Hematopoietic multipotent progenitor cell treated with erythropoietin and hydrocortisone succinate and interleukin-3 and kit ligand, for 6 days (in vitro differentiated cells): ENCODE measurements at regions not wholly inside any gene's neighbourhood (a gene's known extent, or its start where the extent isn't known, plus 50 kb on each side); places are given as distances from the start of the nearest gene placed in this dataset.

ENCODE experiments used
- DNase-seq: peaks from one replicate; pipeline ENCODE4 v3.0.0-alpha.2; 2015

DNA sequence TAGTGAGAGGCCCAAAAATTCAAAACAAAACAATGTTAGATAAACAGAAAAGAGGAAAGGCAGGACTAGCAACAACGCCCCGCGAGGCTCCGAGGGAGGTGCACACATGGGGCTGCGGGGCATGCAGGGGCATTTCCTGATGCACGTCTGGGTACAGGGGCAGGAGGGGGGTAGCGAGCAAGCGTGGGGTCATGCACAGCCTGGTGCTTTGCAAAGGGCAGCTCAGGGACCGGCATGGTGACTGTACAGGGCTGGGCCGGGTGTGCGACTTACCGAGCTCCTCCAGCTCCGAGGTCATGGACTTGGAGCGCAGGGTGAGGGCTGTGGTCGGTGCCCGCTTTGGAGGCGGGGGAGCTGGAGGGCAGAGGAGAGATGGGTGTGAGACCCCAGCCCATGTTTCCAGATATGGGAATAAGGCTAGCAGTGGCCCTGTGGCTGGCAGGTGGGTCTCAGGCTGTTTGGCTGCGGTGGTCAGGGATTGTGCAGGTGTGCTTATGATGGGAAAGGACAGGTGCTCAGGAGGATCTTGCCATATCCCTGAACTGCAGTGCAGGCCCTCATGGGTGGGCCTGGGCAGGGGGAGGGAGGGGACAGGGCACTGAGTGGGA lies 103.7 kb downstream of the CTTN start:
- no peak for DNase-seq

DNA sequence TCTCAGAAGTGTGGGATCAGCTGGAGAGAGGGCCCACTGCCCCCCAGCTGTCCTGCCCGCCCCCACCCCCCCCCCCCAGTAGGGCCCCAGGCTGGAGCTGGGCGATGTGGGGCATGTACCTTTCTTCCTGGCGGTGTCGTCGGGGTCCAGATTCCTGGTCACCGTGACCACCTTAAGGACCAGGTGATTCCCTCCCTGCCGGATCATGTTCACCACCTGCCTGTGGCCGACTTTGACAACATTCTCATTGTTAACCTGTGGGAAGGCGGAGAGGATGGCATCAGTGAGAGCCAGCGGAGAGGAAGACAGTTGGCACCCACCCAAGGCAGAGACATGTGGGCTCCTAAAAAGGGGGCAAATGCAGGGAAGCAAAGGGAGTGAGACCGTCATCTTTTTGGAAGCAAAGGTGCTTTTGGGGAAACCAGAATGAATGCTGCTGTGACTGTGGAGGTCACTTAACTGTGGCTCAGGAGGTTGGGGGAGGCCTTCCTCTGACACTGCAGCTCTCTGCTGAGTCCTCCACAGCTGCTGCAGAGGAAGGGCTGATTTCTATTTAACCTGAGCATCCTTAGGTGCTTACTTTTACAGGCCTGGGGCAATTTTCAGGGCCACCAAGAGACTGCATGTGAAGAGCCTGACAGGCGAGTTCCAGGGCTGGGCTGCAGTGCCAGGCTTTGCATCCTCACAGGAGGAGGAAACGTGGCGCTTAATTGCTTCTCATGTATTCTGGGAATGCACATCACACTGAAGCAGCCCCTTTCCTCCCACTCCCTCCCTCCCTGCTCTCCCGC lies 104.5 kb downstream of the CTTN start:
- DNase-seq: no peak

- DNase-seq: no peak
Observed at GRCh38 chr11:70503468-70504221, 105.3 kb downstream of the CTTN start.

DNA sequence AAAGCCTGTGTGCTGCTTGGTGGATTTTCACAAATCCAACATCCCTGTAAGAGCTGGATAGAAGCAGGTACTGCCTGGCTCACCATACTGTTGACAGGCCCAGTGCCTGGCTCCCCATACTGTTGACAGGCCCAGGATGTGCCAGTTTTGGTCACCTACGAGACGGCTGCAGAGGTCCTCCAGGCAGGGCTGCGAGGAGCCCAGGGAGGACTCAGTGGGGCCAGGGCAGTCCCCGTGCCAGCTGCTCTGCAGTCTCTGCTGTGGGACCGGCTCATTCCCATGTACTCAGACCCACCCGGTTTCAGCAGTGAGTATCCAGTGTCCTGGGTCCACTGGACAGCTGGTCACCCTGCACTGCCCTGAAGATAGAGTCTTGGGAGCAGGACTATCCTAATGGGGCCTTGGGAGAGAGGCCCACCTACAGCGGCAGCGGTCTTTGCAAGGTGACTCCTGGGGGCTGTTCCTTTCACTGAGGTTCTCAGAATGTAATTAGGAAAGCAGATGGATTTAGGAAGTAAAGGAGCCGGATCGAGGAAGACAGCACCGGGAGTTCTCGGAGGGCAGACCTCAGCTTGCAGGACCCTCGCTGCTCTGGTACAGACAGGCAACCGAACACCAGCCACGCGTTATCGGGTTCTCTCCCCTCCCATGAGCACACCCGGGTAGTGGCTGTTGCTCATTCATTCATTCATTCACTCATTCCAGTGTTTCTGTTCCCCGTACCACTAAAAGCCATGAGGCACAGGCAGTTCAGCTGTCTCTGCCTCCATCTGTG lies 106.1 kb downstream of the CTTN start:
- DNase-seq: no peak

GRCh38 chr11:70505331-70505731 lies 107.0 kb downstream of the CTTN start:
- no peak for DNase-seq

- DNase-seq: no peak
Observed at GRCh38 chr11:70505761-70506657, 107.7 kb downstream of the CTTN start.

DNA sequence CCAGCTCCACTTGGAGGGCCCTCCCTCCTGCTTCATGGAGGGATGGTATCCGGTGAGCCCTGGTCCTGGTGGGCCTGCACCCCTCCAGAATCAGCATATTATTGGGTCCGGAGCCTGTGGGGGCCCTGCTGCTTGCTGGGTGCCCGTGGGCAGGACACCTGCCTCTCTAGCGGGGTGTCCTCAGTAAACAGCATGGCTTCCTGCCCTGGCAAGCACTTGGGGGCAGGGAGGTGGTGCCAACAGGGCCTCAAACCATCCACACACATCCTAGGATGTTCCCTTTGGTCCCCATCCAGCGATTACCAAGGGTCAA lies 108.3 kb downstream of the CTTN start:
- no peak for DNase-seq

- DNase-seq: no peak
Observed at GRCh38 chr11:70506986-70507385, 108.7 kb downstream of the CTTN start.

- DNase-seq: no peak
Observed at GRCh38 chr11:70507466-70508230, 109.3 kb downstream of the CTTN start.

GRCh38 chr11:70508231-70508480 lies 109.8 kb downstream of the CTTN start:
- no peak for DNase-seq

- DNase-seq: no peak
Observed at GRCh38 chr11:70509476-70509875, 111.1 kb downstream of the CTTN start.

DNA sequence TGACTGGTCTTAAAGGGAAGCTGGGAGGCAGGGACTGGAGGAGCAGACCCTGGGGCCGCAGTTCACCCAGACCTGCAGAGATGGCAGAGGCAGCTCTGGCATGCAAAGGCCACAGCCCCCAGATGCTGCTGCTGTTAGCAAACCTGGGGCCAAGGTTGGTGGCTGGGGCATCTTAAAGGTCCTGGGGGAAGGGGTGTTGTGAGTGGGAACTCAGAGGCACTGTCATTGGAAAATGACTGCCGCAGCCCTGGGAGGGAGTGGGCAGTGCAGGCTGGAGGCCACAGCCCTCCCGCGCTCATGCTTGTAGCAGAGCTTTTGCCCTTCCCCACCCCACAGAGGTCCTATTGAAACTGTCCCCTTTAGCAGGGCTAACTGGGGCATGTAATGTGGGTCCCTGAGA lies 111.8 kb downstream of the CTTN start:
- no peak for DNase-seq

GRCh38 chr11:70510571-70510970 lies 112.2 kb downstream of the CTTN start:
- no peak for DNase-seq

DNA sequence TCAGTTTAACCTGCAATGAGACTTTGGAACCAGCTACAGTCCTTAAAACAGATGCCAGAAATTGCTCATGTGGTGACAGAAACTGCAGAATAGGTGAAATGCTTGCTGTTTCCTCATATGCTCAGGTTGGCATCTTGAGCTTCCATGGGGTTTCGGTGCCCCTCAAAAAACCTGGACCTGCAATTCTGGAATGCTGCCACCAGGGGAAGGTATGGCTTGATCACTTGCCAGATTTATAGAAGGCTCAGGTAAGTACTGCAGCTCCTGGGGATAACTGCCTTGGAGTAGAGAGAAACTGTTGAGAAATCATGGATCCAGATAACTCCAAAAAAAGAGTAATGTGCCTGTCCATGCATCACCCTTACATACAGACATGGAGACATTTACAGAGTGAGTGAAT lies 113.0 kb downstream of the CTTN start:
- DNase-seq: no peak

- DNase-seq: no peak
Observed at GRCh38 chr11:70512716-70513115, 114.4 kb downstream of the CTTN start.

GRCh38 chr11:70517203-70517602 lies 118.9 kb downstream of the CTTN start:
- DNase-seq: no peak

DNA sequence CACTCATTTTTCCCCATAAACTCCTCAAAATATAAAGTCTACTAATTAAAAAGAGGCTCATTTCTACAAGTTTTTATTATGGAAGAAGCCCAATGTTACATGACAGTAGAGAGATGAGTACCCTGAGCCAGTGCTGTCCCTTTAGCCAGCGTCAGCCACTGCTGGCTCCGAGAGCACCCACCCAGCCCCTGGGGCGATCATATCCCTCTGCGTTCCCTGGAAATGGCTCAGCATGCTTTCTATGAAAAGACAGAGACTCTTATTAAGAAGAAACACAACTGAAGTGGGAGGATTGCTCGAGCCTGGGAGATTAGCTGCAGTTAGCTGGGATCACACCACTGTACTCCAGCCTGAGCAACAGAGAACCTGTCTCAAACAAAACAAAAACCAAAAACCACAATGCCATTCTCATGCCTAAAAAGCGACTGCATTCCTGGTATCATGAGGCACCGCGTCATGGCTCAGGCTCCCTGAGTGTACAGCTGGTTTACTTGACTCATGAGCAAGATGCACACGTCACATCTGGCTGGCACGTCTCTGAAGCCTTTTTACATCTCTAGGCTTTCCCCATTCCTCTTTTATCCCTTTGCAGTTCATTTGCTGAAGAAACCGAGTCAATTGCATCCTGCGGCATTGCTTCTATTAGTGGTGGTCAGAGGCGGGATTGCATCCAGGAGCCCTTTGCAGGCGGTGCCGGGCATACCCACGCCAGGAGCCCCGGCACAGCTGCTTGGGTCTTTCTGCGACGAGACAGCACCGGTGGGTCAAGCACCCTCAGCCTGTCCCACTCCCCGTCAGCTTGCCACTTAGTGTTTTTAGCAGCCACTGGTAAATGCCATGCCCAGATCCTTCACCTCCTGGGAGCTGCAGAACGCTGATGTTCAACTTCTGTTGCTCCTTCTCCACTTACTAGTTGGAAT lies 119.9 kb downstream of the CTTN start:
- DNase-seq: no peak

DNA sequence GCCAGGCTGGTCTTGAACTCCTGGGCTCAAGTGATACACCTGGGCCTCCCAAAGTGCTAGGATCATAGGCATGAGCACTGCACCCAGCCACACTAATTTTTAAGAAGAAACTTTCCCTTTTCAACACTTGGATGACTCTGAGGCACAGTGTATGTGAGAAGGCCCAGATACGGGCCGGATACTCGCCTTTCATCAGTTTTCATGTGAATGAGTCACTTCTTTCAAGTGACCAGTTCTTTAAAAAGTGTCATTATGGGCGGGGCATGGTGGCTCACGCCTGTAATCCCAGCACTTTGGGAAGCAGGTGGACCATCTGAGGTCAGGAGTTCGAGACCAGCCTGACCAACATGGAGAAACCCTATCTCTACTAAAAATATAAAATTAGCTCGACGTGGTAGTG lies 120.8 kb downstream of the CTTN start:
- no peak for DNase-seq

DNA sequence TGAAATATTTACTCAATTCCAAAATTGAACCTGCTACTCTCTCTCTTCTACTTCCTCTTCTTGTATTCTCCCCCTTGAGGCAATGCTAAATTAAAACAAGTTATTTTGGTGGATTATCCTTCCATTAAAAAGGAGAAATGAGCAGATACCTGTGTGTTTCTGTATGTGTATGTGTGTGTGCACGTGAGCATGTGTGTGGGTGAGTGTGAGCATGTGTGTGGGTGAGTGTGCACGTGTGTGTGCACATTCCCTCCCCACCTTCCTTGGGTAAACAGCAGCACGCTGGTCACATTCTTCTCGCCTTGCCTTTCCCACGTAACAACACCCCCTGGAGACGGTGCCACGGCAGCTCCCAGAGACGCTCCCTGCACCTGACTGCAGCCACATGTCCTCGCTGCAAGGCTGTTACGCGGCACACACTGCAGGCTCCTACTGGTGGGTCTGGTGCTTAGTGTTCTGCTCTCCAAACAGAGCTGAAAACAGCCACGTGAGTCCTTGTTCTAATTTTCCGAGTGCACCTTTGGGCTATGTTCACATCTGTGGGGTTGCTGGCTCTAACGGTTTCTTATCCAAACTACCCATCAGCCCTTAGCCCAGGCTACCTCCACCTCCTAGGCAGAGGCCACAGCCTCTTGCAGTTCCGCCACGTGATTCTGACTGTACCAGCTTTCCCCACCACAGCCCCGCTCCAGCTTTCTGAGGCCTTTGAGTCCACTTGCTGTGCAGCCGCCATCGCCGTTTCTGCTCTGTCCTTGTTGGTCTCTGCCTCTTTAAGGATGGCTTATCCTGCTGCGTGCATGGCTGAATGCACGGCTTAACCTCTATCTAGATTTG lies 123.4 kb downstream of the CTTN start:
- DNase-seq: no peak

GRCh38 chr11:70522309-70522592 lies 123.9 kb downstream of the CTTN start:
- DNase-seq: no peak
